Cardiac fibroblast (primary cell): ENCODE measurements at regions not wholly inside any gene's neighbourhood (a gene's known extent, or its start where the extent isn't known, plus 50 kb on each side); places are given as distances from the start of the nearest gene placed in this dataset.

Experiments used
- DNase-seq, 2 donors: peaks; one replicate each; pipeline versions ENCODE4 v3.0.0 to v3.0.0-alpha.2; 2010; ENCODE audit warnings: low read depth in 2 of 2
- H3K4me3 ChIP-seq, 2 donors: replicated peaks in 1 of 2; 1 replicate in 1 of 2; 2 replicates in 1 of 2; pipeline ENCODE4 v1.5.1; 2011; ENCODE audit warnings: low read depth in 2 of 2, low read length in 2 of 2, mild to moderate bottlenecking in 2 of 2, moderate library complexity in 1 of 2
- TF ChIP-seq, protein P1 (sequence below): IDR thresholded peaks from one replicate; pipeline ENCODE4 v1.5.1; 2011; ENCODE audit warnings: low read depth, mild to moderate bottlenecking, low read length, inconsistent platforms

DNA sequence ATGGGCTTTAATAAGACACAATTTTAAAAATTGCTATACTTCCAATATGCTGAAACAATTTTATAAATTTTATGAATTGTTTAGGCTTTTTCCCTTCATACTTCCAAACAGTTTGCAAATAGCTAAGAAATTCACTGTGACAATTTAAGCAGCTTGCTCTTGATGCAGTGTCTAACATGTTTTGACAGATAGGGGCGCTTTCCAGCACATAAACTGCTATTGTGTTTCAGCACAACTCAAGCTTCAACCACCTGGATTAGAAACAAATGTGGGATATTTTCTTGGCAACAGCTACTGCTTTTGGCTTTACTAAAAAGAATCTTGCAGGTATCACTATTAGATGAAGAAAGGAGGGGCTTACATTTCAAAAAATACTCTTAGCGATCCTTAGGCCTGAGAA, 565.8 kb upstream of the DPPA4 start:
- H3K4me3 ChIP-seq = no peak overlapping the region
- TF ChIP-seq, protein P1, sequence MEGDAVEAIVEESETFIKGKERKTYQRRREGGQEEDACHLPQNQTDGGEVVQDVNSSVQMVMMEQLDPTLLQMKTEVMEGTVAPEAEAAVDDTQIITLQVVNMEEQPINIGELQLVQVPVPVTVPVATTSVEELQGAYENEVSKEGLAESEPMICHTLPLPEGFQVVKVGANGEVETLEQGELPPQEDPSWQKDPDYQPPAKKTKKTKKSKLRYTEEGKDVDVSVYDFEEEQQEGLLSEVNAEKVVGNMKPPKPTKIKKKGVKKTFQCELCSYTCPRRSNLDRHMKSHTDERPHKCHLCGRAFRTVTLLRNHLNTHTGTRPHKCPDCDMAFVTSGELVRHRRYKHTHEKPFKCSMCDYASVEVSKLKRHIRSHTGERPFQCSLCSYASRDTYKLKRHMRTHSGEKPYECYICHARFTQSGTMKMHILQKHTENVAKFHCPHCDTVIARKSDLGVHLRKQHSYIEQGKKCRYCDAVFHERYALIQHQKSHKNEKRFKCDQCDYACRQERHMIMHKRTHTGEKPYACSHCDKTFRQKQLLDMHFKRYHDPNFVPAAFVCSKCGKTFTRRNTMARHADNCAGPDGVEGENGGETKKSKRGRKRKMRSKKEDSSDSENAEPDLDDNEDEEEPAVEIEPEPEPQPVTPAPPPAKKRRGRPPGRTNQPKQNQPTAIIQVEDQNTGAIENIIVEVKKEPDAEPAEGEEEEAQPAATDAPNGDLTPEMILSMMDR = no peak
- no peak for DNase-seq

DNA sequence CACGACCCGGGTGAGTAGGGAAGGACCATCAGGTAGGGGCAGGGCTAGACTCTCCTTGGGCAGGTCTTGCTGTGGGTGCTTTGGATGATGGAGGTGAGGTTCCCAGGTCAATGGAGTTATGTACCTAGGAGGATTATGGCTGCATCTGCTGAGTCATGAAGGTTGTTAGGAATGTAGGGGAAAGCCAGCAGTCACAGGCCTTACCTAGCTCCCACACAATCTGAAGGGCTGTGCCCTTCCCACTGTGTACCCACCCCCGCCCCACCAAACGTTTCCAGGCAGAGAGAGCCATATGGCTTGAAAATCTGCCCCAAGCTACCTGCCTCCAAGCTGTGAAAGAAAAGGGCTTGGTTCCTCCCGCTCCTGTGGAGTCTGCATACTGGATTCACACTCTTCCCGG, 573.4 kb upstream of the DPPA4 start:
- TF ChIP-seq, protein P1 = no peak
- H3K4me3 ChIP-seq = no peak overlapping the region
- no peak for DNase-seq

DNA sequence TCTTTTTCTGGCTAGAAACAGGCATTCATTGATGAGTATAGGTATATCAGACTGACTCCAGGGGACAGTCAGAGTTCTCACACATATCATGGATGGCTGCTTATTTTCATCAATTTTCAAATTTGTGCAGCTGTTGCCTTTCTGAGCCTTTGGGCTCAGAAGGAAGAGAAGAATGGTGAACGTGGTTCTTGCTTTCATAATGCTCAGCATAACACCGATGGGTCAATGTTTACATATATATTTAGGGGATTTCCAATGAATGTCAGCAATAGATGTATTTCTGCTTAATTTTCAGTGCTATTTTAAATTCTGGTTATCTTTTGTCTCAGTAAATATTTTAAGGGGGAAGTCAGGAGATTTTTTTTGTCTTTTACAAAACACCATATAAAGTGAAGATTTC, 581.4 kb upstream of the DPPA4 start:
- TF ChIP-seq, protein P1 = no peak
- DNase-seq = no peak
- H3K4me3 ChIP-seq = no peak overlapping the region

DNA sequence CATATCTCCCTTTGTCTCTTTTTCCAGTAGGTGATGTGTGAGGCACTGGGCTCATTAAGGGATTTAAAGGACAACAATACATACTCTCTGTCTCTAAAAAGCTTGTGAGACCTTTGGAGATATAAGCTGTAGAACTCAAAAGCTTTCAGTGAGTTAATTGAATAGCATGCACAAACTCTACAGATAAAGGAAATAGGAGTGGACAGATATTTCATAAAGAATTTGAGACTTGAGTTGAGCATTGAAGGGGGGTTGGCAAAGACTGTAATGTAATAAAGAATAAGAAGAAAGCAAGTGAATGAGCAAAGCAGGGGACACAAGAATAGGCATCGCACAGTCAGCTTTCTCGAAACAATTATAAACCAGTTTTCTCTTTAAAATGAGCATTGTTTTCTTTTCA, 583.4 kb upstream of the DPPA4 start:
- no peak for DNase-seq
- TF ChIP-seq, protein P1 = no peak
- no peak overlapping the region for H3K4me3 ChIP-seq

DNA sequence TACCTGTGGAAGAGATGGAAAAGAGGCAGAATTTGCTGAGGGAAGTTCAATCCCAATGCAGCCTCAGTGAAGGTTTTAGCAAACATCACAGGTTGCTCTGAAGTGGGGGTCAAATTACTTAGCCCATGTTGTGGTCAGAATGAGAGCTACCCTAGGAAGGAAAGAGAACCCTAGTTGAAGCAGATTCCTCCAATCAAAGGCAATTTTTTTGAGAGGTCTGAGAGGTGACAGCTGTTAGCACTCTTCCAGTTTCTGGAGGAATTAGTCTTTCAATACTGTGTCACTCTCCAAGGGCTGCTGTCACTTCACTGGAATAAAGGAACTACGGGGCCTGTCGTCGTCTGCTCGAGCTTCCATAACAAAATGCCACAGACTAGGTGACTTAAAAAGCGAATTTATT, 584.2 kb upstream of the DPPA4 start:
- H3K4me3 ChIP-seq = no peak overlapping the region
- TF ChIP-seq, protein P1 = no peak

DNA sequence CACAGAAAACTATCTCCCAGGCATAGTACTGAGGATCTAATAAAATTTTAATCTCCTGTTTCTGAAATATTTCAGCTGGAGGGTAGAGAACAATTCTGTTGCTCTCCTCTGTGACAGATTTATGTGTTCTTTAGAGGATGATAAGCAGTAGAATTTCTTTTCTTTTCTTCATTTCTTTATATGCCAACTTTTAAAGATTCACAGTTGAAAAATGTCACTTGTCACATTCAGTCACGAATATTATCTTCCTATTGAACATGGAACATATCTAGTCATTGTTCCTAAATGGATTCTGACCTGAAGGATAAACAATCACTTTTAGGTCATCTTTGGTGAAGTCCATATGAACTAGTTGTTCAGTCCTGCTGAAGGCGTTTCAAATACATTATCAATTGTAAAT, 585.5 kb upstream of the DPPA4 start:
- no peak overlapping the region for H3K4me3 ChIP-seq
- TF ChIP-seq, protein P1 = no peak
- no peak for DNase-seq

More for the DNA sequence above, 584.2 kb upstream of the DPPA4 start:
- DNase-seq = no peak

DNA sequence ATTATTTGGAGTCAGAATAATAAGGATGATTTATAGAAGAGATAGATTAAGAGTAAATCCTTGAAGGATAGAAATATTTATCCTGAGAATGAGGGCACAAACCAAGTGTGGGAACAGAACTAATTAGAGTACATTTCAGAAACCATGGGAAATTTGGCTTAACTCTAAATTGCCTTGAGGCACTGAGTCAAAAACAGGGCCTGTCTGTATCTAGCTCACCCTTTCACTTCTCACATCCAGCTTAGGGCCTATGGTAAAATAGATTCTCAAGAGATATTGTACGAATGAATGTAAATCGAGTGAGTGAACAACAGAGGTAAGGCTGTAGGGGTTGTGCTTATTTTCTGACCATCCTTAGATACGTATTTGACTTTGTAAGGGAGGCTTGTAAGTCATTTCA, 586.1 kb upstream of the DPPA4 start:
- DNase-seq = no peak
- H3K4me3 ChIP-seq = no peak overlapping the region
- TF ChIP-seq, protein P1 = no peak
